ENCODE measurements at regions not wholly inside any gene's neighbourhood (a gene's known extent, or its start where the extent isn't known, plus 50 kb on each side); places are given as distances from the start of the nearest gene placed in this dataset.

DNA sequence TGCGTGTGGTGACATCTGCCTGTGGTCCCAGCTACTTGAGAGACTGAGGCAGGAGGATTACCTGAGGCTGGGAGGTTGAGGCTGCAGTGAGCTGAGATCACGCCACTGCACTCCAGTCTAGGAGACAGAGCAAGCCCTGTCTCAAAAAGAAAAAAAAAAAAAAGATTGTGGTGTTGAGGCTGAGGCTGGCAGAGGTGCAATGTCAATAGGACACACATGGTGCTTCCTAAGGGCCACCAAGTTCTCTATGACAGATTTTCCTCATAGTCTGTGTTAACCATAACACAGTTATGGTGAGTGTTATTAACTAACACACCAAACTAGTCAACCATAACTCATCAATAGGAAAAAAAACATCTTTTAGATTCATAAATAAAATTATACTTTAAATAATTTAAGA is 494.4 kb downstream of the TMX3 start:
- ATAC-seq (ENCODE audit: low read depth), result no peak
- H3K9me3 Mint-ChIP-seq, result no peaks in the 10 kb centered on the region
- no peak for DNase-seq
- TF ChIP-seq, protein P1, sequence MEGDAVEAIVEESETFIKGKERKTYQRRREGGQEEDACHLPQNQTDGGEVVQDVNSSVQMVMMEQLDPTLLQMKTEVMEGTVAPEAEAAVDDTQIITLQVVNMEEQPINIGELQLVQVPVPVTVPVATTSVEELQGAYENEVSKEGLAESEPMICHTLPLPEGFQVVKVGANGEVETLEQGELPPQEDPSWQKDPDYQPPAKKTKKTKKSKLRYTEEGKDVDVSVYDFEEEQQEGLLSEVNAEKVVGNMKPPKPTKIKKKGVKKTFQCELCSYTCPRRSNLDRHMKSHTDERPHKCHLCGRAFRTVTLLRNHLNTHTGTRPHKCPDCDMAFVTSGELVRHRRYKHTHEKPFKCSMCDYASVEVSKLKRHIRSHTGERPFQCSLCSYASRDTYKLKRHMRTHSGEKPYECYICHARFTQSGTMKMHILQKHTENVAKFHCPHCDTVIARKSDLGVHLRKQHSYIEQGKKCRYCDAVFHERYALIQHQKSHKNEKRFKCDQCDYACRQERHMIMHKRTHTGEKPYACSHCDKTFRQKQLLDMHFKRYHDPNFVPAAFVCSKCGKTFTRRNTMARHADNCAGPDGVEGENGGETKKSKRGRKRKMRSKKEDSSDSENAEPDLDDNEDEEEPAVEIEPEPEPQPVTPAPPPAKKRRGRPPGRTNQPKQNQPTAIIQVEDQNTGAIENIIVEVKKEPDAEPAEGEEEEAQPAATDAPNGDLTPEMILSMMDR (IDR thresholded peaks at IDR 0.05), result no peak
- no peaks in the 10 kb centered on the region for H3K4me1 Mint-ChIP-seq
- ChIA-PET CTCF (no interaction called here), POLR2A (no interaction called here)
- intact Hi-C loops (cut with micrococcal nuclease), result no loop called here
- H3K27ac Mint-ChIP-seq, result no peak overlapping the region
- no peaks in the 10 kb centered on the region for H3K36me3 Mint-ChIP-seq (ENCODE audit: low read depth)
- H3K4me3 Mint-ChIP-seq, result no peak overlapping the region
- H3K27me3 Mint-ChIP-seq, result no peaks in the 10 kb centered on the region

DNA sequence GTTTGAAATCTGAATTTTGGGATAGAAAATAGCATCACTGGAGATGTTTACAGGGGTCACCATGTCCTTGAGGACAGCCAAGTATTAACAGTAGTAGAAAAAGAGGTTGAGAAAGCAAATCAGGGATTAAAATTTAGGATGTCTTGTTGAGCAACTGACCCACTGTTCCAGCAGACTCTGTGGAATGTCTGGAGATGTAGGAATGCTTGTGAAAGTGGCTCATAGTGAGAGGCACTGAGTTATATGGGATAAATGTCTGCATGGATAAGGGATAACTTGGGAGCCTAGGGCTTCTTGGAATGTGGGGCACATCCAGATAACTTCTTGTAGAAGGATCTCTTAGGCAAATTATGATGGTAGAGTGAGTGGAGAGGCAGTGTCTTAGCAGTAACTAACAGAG is 495.0 kb downstream of the TMX3 start:
- no peak overlapping the region for H3K4me3 Mint-ChIP-seq
- no peaks in the 10 kb centered on the region for H3K27me3 Mint-ChIP-seq
- ChIA-PET CTCF (no interaction called here), POLR2A (no interaction called here)
- no peak overlapping the region for H3K27ac Mint-ChIP-seq
- ATAC-seq (ENCODE audit: low read depth) (no peak), DNase-seq (no peak)
- no peaks in the 10 kb centered on the region for H3K36me3 Mint-ChIP-seq (ENCODE audit: low read depth)
- no peaks in the 10 kb centered on the region for H3K4me1 Mint-ChIP-seq
- intact Hi-C loops (cut with micrococcal nuclease), result no loop called here
- no peaks in the 10 kb centered on the region for H3K9me3 Mint-ChIP-seq
- TF ChIP-seq, protein P1 (IDR thresholded peaks at IDR 0.05), result no peak

DNA sequence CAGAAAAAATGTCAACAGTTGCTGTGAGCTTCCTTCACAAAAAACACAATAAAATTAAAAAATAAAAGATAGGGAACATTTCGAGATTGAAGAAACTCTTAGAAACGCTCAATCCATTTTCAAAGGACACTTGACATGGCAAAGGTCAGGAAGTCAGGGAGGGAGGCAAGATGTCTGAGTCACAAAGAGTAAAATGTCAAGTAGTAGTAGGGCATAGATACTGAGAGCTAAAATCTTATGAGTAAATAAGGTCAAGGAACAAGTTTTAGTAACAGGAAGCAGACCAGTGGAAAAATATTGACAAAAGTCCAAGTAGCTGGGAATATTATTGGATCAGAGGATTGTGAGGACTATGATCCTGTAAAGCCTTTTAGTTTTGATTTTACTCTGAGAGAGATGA is 495.6 kb downstream of the TMX3 start:
- ATAC-seq (ENCODE audit: low read depth) (no peak), DNase-seq (no peak)
- H3K4me3 Mint-ChIP-seq, result no peak overlapping the region
- no peaks in the 10 kb centered on the region for H3K9me3 Mint-ChIP-seq
- CTCF ChIA-PET, result no interaction called here
- H3K27ac Mint-ChIP-seq, result no peak overlapping the region
- POLR2A ChIA-PET, result no interaction called here
- intact Hi-C loops (cut with micrococcal nuclease), result no loop called here
- TF ChIP-seq, protein P1 (IDR thresholded peaks at IDR 0.05), result no peak
- no peaks in the 10 kb centered on the region for H3K4me1 Mint-ChIP-seq
- H3K27me3 Mint-ChIP-seq, result no peaks in the 10 kb centered on the region
- H3K36me3 Mint-ChIP-seq (ENCODE audit: low read depth), result no peaks in the 10 kb centered on the region

DNA sequence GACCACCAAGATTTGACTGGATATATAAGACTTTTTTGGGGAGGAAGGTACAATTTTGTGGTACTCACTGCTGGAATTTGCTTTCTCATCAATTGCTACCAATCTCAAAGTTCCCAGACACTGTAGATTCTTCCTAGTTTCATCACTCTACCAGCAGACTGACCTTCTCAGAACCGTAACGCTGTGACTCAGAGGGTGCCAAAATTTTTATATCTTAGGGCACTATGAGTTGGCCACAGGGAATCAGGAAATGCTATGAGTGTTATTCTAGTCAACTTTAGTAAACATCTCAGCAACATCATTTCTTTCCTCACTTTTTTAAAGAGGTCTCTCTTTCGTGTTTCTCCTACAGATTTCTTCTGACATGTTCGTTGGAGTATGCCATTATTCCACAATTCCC is 499.0 kb downstream of the TMX3 start:
- Mint-ChIP-seq H3K27me3 (no peaks in the 10 kb centered on the region), H3K27ac (no peak overlapping the region), H3K4me3 (no peak overlapping the region), H3K36me3 (ENCODE audit: low read depth) (no peaks in the 10 kb centered on the region), H3K4me1 (no peaks in the 10 kb centered on the region), H3K9me3 (no peaks in the 10 kb centered on the region)
- TF ChIP-seq, protein P1 (IDR thresholded peaks at IDR 0.05), result no peak
- ChIA-PET CTCF (no interaction called here), POLR2A (no interaction called here)
- ATAC-seq (ENCODE audit: low read depth) (no peak), DNase-seq (no peak)
- intact Hi-C loops (cut with micrococcal nuclease), result no loop called here

DNA sequence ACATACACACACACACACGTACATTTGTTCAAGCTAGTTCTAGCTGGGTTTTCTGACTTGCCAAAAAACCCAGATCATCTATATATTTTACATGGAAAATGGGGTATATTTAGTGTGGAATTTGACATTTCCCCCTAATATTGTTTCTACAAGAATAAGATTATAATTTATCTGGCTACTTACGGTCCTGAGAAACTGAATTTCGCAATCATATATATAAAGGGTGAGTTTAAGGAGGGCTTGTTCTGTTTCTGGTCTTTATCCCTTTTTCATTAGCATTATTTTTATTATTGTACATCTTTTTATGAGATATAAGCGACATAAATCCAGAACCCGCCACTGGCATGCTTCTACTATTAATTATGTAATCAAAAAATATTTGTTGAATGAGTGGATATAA is 528.9 kb downstream of the TMX3 start:
- Mint-ChIP-seq H3K27ac (no peak overlapping the region), H3K4me1 (no peaks in the 10 kb centered on the region), H3K4me3 (no peak overlapping the region), H3K9me3 (peaks cover 2% of the 10 kb centered on the region), H3K27me3 (no peaks in the 10 kb centered on the region), H3K36me3 (ENCODE audit: low read depth) (no peaks in the 10 kb centered on the region)
- ATAC-seq (ENCODE audit: low read depth) (no peak), DNase-seq (no peak)
- intact Hi-C loops (cut with micrococcal nuclease), result no loop called here
- POLR2A ChIA-PET, result no interaction called here
- TF ChIP-seq, protein P1 (IDR thresholded peaks at IDR 0.05), result no peak
- CTCF ChIA-PET, result no interaction called here
